OCI-LY1 (cell line): ENCODE measurements at regions not wholly inside any gene's neighbourhood (a gene's known extent, or its start where the extent isn't known, plus 50 kb on each side); places are given as distances from the start of the nearest gene placed in this dataset.

Experiments
- H2AFZ ChIP-seq: fragments of 200-600 bp; sonication (generic), shearing (Covaris generic); 2 replicates; pipeline ENCODE4 v1.6.0; 2014; ENCODE audit warnings: antibody characterized with exemption, mild to moderate bottlenecking, low read length
- H3F3A ChIP-seq: fragments of 200-600 bp; sonication (generic), shearing (Covaris generic); 2 replicates; pipeline ENCODE4 v1.6.0; 2014; ENCODE audit warnings: mild to moderate bottlenecking, antibody characterized with exemption, low read length, moderate library complexity; ENCODE audit not compliant: insufficient read depth
- H3K27ac ChIP-seq: fragments of 200-600 bp; sonication (generic); 2 replicates; pipeline ENCODE4 v1.5.1; 2014; ENCODE audit warnings: low read length, mixed run types, mild to moderate bottlenecking, low read depth; ENCODE audit not compliant: poor library complexity, severe bottlenecking
- H3K27me3 ChIP-seq: fragments of 200-600 bp; sonication (generic); 2 replicates; pipeline ENCODE4 v1.6.0; 2014; ENCODE audit warnings: antibody characterized with exemption, mild to moderate bottlenecking, low read length, moderate library complexity; ENCODE audit not compliant: insufficient read depth
- H3K36me3 ChIP-seq: fragments of 200-600 bp; sonication (generic); 2 replicates; pipeline ENCODE4 v1.6.1; 2014; ENCODE audit warnings: mild to moderate bottlenecking, antibody characterized with exemption, low read length, moderate library complexity, mixed read lengths; ENCODE audit not compliant: insufficient read depth
- H3K4me1 ChIP-seq: fragments of 200-600 bp; sonication (generic); 2 replicates; pipeline ENCODE4 v1.5.1; 2014; ENCODE audit warnings: mild to moderate bottlenecking, low read length, moderate library complexity; ENCODE audit not compliant: insufficient read depth, severe bottlenecking
- H3K4me2 ChIP-seq: fragments of 200-600 bp; sonication (generic), shearing (Covaris generic); 2 replicates; pipeline ENCODE4 v1.6.1; 2014; ENCODE audit warnings: low read length
- H3K4me3 ChIP-seq: fragments of 200-600 bp; sonication (generic); 2 replicates; pipeline ENCODE4 v1.5.1; 2014; ENCODE audit warnings: low read length, low read depth, mild to moderate bottlenecking, mixed read lengths; ENCODE audit not compliant: poor library complexity, severe bottlenecking
- H3K79me2 ChIP-seq: fragments of 200-600 bp; shearing (Covaris generic); 2 replicates; pipeline ENCODE4 v1.6.1; 2016; ENCODE audit warnings: mixed run types, low read length, mixed read lengths; ENCODE audit not compliant: insufficient read depth
- H3K9ac ChIP-seq: fragments of 200-600 bp; sonication (generic), shearing (Covaris generic); 2 replicates; pipeline ENCODE4 v1.6.1; 2014; ENCODE audit warnings: mild to moderate bottlenecking, low read length, mixed read lengths
- H3K9me2 ChIP-seq: fragments of 200-600 bp; sonication (generic), shearing (Covaris generic); 2 replicates; pipeline ENCODE4 v1.6.1; 2014; ENCODE audit warnings: low read depth, mild to moderate bottlenecking, low read length, mixed read lengths
- H3K9me3 ChIP-seq: fragments of 200-600 bp; shearing (Covaris generic); 2 replicates; pipeline ENCODE4 v1.6.1; 2014; ENCODE audit warnings: low read length, mixed read lengths
- H4K20me1 ChIP-seq: fragments of 200-600 bp; sonication (generic), shearing (Covaris generic); 2 replicates; pipeline ENCODE4 v1.6.0; 2016; ENCODE audit warnings: mild to moderate bottlenecking, low read length; ENCODE audit not compliant: insufficient read depth
- CTCF ChIP-seq: fragments of 200-600 bp; sonication (generic), shearing (Covaris generic); IDR thresholded peaks from 2 replicates; pipeline ENCODE4 v1.5.1; 2017; ENCODE audit warnings: mild to moderate bottlenecking, antibody characterized with exemption, low read length, moderate library complexity, mixed read lengths
- EZH2 ChIP-seq: fragments of 200-600 bp; sonication (generic), shearing (Covaris generic); IDR thresholded peaks from 2 replicates; pipeline ENCODE4 v1.8.0; 2017; ENCODE audit warnings: borderline replicate concordance, mixed run types, mild to moderate bottlenecking, antibody characterized with exemption, low read length, moderate library complexity, mixed read lengths

- Histone ChIP-seq H3K4me2 (no peak overlapping the region), H3K4me1 (no peaks in the 10 kb centered on the region), H3K27me3 (no peaks in the 10 kb centered on the region), H3K36me3 (no peaks in the 10 kb centered on the region), H3K4me3 (no peak overlapping the region), H3K9ac (no peak overlapping the region), H4K20me1 (no peaks in the 10 kb centered on the region), H3K27ac (no peak overlapping the region), H3K9me3 (no peaks in the 10 kb centered on the region), H2AFZ (no peak overlapping the region), H3K9me2 (no peaks in the 10 kb centered on the region), H3K79me2 (no peaks in the 10 kb centered on the region), H3F3A (no peaks in the 10 kb centered on the region)
- no peak for TF ChIP-seq EZH2
- TF ChIP-seq CTCF = no peak
Observed at GRCh38 chr18:43934781-43935471, 657.6 kb upstream of the SYT4 start.

GRCh38 chr18:43936176-43936575 lies 658.9 kb upstream of the SYT4 start:
- Histone ChIP-seq H3K27ac (no peak overlapping the region), H3K9ac (no peak overlapping the region), H3K27me3 (no peaks in the 10 kb centered on the region), H3K4me1 (no peaks in the 10 kb centered on the region), H3K9me2 (no peaks in the 10 kb centered on the region), H3K79me2 (no peaks in the 10 kb centered on the region), H3K4me3 (no peak overlapping the region), H3K4me2 (no peak overlapping the region), H3K36me3 (no peaks in the 10 kb centered on the region), H4K20me1 (no peaks in the 10 kb centered on the region), H3F3A (no peaks in the 10 kb centered on the region), H3K9me3 (no peaks in the 10 kb centered on the region), H2AFZ (no peak overlapping the region)
- no peak for TF ChIP-seq EZH2
- TF ChIP-seq CTCF = no peak

GRCh38 chr18:43949291-43949690 lies 672.0 kb upstream of the SYT4 start:
- Histone ChIP-seq H4K20me1 (no peaks in the 10 kb centered on the region), H3K4me2 (no peak overlapping the region), H3K79me2 (no peaks in the 10 kb centered on the region), H2AFZ (no peak overlapping the region), H3F3A (no peaks in the 10 kb centered on the region), H3K4me3 (no peak overlapping the region), H3K27ac (no peak overlapping the region), H3K4me1 (no peaks in the 10 kb centered on the region), H3K9ac (no peak overlapping the region), H3K27me3 (no peaks in the 10 kb centered on the region), H3K9me2 (no peaks in the 10 kb centered on the region), H3K9me3 (no peaks in the 10 kb centered on the region), H3K36me3 (no peaks in the 10 kb centered on the region)
- TF ChIP-seq CTCF (no peak), EZH2 (no peak)
